HepG2 (cell line): ENCODE measurements at regions not wholly inside any gene's neighbourhood (a gene's known extent, or its start where the extent isn't known, plus 50 kb on each side); places are given as distances from the start of the nearest gene placed in this dataset.

Source experiments
- ATAC-seq: fragments of 200-7000 bp; cut with Tn5 transposase; 3 replicates; pipeline ENCODE4 v1.9.1; 2020; ENCODE audit warnings: mild to moderate bottlenecking, moderate library complexity
- BruUV-seq: library from RNA; stranded (reverse); fragments of 400-500 nt; replicated peaks from 2 replicates; lab custom pipeline; 2021; lab: Mats Ljungman, UMichigan
- CTCF ChIA-PET: fragments of 300-600 bp; formaldehyde crosslinking; extraction: SDS; loops from one replicate; lab custom pipeline; 2021; ENCODE audit warnings: low total read pairs, inconsistent platforms, low intra/inter-chr PET ratio; lab: Yijun Ruan, JAX
- POLR2A ChIA-PET: fragments of 350-600 bp; sonication (Branson Sonifier 250); formaldehyde crosslinking; loops from one replicate; lab custom pipeline; 2020; ENCODE audit warnings: antibody characterized with exemption, inconsistent platforms; lab: Yijun Ruan, JAX
- DNase-seq: peaks from one replicate; pipeline ENCODE4 v3.0.0-alpha.2; 2015; ENCODE audit warnings: low spot score
- FAIRE-seq: peaks from 3 replicates; lab custom pipeline; 2011; peaks lifted over from hg19 to GRCh38; lab: Jason Lieb, UNC
- H2AFZ ChIP-seq: one replicate; pipeline ENCODE4 v1.6.1; 2011; ENCODE audit warnings: low read length, inconsistent platforms
- H3K27ac ChIP-seq: fragments of 300-600 bp; 3 replicates; pipeline ENCODE4 v1.8.0; 2011; ENCODE audit warnings: mixed run types, mild to moderate bottlenecking, mixed read lengths, low read length, inconsistent platforms; ENCODE audit not compliant: insufficient read depth; ENCODE audit errors: extremely low read length
- H3K27me3 ChIP-seq, 2 experiments: fragments of 200-600 bp in 1 of 2; 2 replicates in 1 of 2; 3 replicates in 1 of 2; pipeline versions ENCODE4 v1.6.0 to v1.8.0; 2011; ENCODE audit warnings: low read length in 2 of 2, mild to moderate bottlenecking in 2 of 2, moderate library complexity in 2 of 2, inconsistent platforms in 1 of 2; ENCODE audit not compliant: insufficient read depth in 2 of 2, control insufficient read depth in 1 of 2
- H3K36me3 ChIP-seq, 2 experiments: fragments of 200-600 bp in 1 of 2; replicated peaks in 1 of 2; 2 replicates in 1 of 2; 3 replicates in 1 of 2; pipeline versions ENCODE4 v1.5.1 to v1.8.0; 2011; ENCODE audit warnings: low read length in 2 of 2, inconsistent platforms in 1 of 2; ENCODE audit not compliant: insufficient read depth in 2 of 2, control insufficient read depth in 1 of 2
- H3K4me1 ChIP-seq: 2 replicates; pipeline ENCODE4 v1.5.1; 2012; ENCODE audit warnings: low read length, inconsistent platforms; ENCODE audit not compliant: insufficient read depth
- H3K4me2 ChIP-seq: 2 replicates; pipeline ENCODE4 v1.6.0; 2011; ENCODE audit warnings: low read depth, low read length, inconsistent platforms
- H3K4me3 ChIP-seq, 3 experiments: fragments of 200-600 bp in 1 of 3; sonication (generic), shearing (Covaris generic) in 1 of 3; replicated peaks in 1 of 3; 2 replicates each; pipeline ENCODE4 v1.5.1; 2011 to 2016; ENCODE audit warnings: low read length in 3 of 3, inconsistent platforms in 2 of 3, low read depth in 2 of 3, mild to moderate bottlenecking in 2 of 3, control low read depth in 1 of 3, mixed read lengths in 1 of 3; ENCODE audit not compliant: insufficient read depth in 1 of 3
- H3K79me2 ChIP-seq: one replicate; pipeline ENCODE4 v1.6.1; 2011; ENCODE audit warnings: low read length, inconsistent platforms; ENCODE audit not compliant: insufficient read depth
- H3K9ac ChIP-seq: 2 replicates; pipeline ENCODE4 v1.6.0; 2011; ENCODE audit warnings: mild to moderate bottlenecking, low read depth, low read length, inconsistent platforms; ENCODE audit not compliant: insufficient read depth
- H3K9me3 ChIP-seq: 2 replicates; pipeline ENCODE4 v1.5.1; 2012; ENCODE audit warnings: mild to moderate bottlenecking, low read length
- H4K20me1 ChIP-seq: 2 replicates; pipeline ENCODE4 v1.6.0; 2011; ENCODE audit warnings: inconsistent platforms, mild to moderate bottlenecking, low read length, moderate library complexity; ENCODE audit not compliant: insufficient read depth
- ASH2L ChIP-seq: fragments of 300-600, 200-600 bp; sonication (generic); IDR thresholded peaks from 2 replicates; pipeline ENCODE4 v1.7.0; 2017; ENCODE audit warnings: low read depth, mild to moderate bottlenecking, moderate library complexity, mixed read lengths, low read length; ENCODE audit not compliant: insufficient read length
- MAFK ChIP-seq, 2 experiments: IDR thresholded peaks in 1 of 2; conservative IDR thresholded peaks in 1 of 2; 2 replicates each; pipeline ENCODE4 v1.6.1; 2011; ENCODE audit warnings: improper control_type of control experiment in 2 of 2, low read length in 2 of 2
- MED8 ChIP-seq: sonication (generic); formaldehyde crosslinking; IDR thresholded peaks from 2 replicates; pipeline ENCODE4 v1.8.1; 2023; ENCODE audit warnings: mild to moderate bottlenecking, missing genetic modification reagents; ENCODE audit not compliant: insufficient replicate concordance
- NRL ChIP-seq: sonication (generic); formaldehyde crosslinking; IDR thresholded peaks from 2 replicates; pipeline ENCODE4 v1.5.0; 2020; ENCODE audit warnings: missing genetic modification reagents, mild to moderate bottlenecking, moderate library complexity, borderline replicate concordance
- PPARG ChIP-seq: conservative IDR thresholded peaks from 2 replicates; pipeline ENCODE4 v1.6.1; 2016; ENCODE audit warnings: missing biosample characterization, missing genetic modification reagents
- SATB2 ChIP-seq: sonication (generic); formaldehyde crosslinking; IDR thresholded peaks from 2 replicates; pipeline ENCODE4 v1.5.0; 2020; ENCODE audit warnings: missing genetic modification reagents
- SCMH1 ChIP-seq: sonication (generic); formaldehyde crosslinking; IDR thresholded peaks from 2 replicates; pipeline ENCODE4 v1.9.0; 2021; ENCODE audit warnings: missing genetic modification reagents, mild to moderate bottlenecking, borderline replicate concordance
- SP4 ChIP-seq: sonication (generic); formaldehyde crosslinking; IDR thresholded peaks from 2 replicates; pipeline ENCODE4 v1.8.1; 2023; ENCODE audit warnings: mild to moderate bottlenecking, missing genetic modification reagents
- SUZ12 ChIP-seq: fragments of 150-350 bp; IDR thresholded peaks from 2 replicates; pipeline ENCODE4 v1.6.1; 2014; ENCODE audit warnings: low read depth, low read length
- TAF1 ChIP-seq: sonication (generic); formaldehyde crosslinking; IDR thresholded peaks from 2 replicates; pipeline ENCODE4 v1.4.0; 2020; ENCODE audit warnings: missing genetic modification reagents
- XBP1 ChIP-seq: sonication (generic); formaldehyde crosslinking; IDR thresholded peaks from 2 replicates; pipeline ENCODE4 v1.5.0; 2020; ENCODE audit warnings: missing genetic modification reagents
- XRCC5 ChIP-seq: fragments of 200-400 bp; formaldehyde crosslinking; optimal IDR thresholded peaks from 2 replicates; pipeline ENCODE3; 2017; ENCODE audit warnings: mild to moderate bottlenecking, low read length
- ZNF253 ChIP-seq: sonication (generic); formaldehyde crosslinking; IDR thresholded peaks from 2 replicates; pipeline ENCODE4 v1.8.0; 2022; ENCODE audit warnings: mild to moderate bottlenecking, missing genetic modification reagents, borderline replicate concordance
- ZNF530 ChIP-seq: sonication (generic); formaldehyde crosslinking; IDR thresholded peaks from 2 replicates; pipeline ENCODE4 v1.5.0; 2020; ENCODE audit warnings: low read depth, mild to moderate bottlenecking, missing genetic modification reagents
- ZNF75D ChIP-seq: sonication (generic); formaldehyde crosslinking; IDR thresholded peaks from 2 replicates; pipeline ENCODE4 v1.8.1; 2023; ENCODE audit warnings: missing genetic modification reagents, mild to moderate bottlenecking, borderline replicate concordance
- ZNF788 ChIP-seq: sonication (generic); formaldehyde crosslinking; IDR thresholded peaks from 2 replicates; pipeline ENCODE4 v1.5.0; 2020; ENCODE audit warnings: mild to moderate bottlenecking, missing genetic modification reagents, borderline replicate concordance
- in situ Hi-C: cut with HindIII; loops from 2 replicates; pipeline ENCODE4 v1.10.0; 2017; ENCODE audit warnings: low pct_unique_long_range_greater_than_20kb; ENCODE audit not compliant: extremely low pct_ligation_motif_present
- intact Hi-C: fragments of 100-400 bp; cut with micrococcal nuclease; formaldehyde crosslinking; loops from one replicate; pipeline ENCODE4 v1.10.0; 2022; ENCODE audit not compliant: unreplicated experiment
- TF ChIP-seq, protein P1 (sequence below): sonication (generic); formaldehyde crosslinking; IDR thresholded peaks from 2 replicates; pipeline ENCODE4 v1.4.0; 2020; ENCODE audit warnings: missing genetic modification reagents, borderline replicate concordance
- TF ChIP-seq, protein P2 (sequence below): sonication (generic); formaldehyde crosslinking; IDR thresholded peaks from 2 replicates; pipeline ENCODE4 v1.8.1; 2023; ENCODE audit warnings: mild to moderate bottlenecking, missing genetic modification reagents, borderline replicate concordance

DNA sequence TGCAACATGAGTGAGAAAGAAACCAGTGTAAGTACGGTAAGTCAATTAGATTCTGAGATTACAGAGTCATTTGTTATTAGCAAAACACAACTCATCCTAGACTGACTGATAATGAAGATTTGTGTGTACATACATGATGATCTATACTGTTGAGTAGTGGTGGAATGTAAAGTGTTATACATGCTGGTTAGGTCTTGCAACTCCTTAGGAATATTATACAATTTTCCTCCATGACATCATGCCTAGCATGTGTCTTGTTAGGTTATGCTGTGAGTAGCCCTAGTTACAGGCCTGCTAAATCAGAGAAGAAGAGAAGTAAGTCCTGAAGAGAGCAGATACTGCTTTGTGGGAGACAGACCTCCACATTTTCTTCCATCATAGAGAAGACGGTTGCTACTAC is 880.6 kb downstream of the LUZP2 start (continued):
- no peak for TF ChIP-seq ZNF788 (CRISPR knock-in tag)
- TF ChIP-seq ZNF530 (CRISPR knock-in tag), result no peak
- no peak for TF ChIP-seq XBP1 (CRISPR knock-in tag)
- TF ChIP-seq TAF1 (CRISPR knock-in tag), result no peak
- TF ChIP-seq MED8 (CRISPR knock-in tag), result no peak
- no peak for TF ChIP-seq PPARG (CRISPR knock-in tag)
- TF ChIP-seq MAFK (conservative IDR thresholded peaks at IDR 0.05 in 1 of 2, IDR thresholded peaks at IDR 0.05 in 1 of 2; ENCODE audit: low read length in 2 of 2), result no peak
- TF ChIP-seq, protein P1, sequence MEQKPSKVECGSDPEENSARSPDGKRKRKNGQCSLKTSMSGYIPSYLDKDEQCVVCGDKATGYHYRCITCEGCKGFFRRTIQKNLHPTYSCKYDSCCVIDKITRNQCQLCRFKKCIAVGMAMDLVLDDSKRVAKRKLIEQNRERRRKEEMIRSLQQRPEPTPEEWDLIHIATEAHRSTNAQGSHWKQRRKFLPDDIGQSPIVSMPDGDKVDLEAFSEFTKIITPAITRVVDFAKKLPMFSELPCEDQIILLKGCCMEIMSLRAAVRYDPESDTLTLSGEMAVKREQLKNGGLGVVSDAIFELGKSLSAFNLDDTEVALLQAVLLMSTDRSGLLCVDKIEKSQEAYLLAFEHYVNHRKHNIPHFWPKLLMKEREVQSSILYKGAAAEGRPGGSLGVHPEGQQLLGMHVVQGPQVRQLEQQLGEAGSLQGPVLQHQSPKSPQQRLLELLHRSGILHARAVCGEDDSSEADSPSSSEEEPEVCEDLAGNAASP (CRISPR knock-in tag), result no peak

DNA sequence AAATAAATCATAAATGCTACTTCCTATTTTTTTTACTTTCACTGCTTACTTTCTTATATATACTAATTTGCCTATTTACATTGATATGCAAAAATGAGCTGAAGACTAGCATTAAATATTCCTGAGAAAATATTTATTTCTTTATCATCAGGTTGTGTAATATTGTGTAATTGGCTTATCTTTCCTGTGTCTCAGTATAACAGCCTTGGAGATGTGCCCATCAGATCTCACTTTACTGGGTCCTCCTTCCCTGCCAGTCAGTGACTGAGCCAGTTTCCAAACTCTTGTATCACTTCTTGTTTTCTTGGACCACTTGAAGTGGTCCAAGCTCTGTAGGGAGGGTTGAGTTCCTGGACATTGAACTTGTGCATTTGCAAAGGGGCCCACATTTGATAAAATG is 900.0 kb downstream of the LUZP2 start:
- Histone ChIP-seq H3K36me3 (no peaks in the 10 kb centered on the region), H3K9me3 (no peaks in the 10 kb centered on the region), H2AFZ (no peak overlapping the region), H3K4me3 (no peak overlapping the region), H3K79me2 (no peaks in the 10 kb centered on the region), H3K27me3 (no peaks in the 10 kb centered on the region; a peak in 1 of 5 replicates), H4K20me1 (no peaks in the 10 kb centered on the region), H3K27ac (no peak overlapping the region), H3K9ac (no peak overlapping the region), H3K4me1 (no peaks in the 10 kb centered on the region), H3K4me2 (no peak overlapping the region)
- DNase-seq (no peak), ATAC-seq (no peak), FAIRE-seq (no peak)
- intact Hi-C loops (no loop called here), in situ Hi-C loops (no loop called here)
- no peak for TF ChIP-seq ASH2L
- TF ChIP-seq SATB2 (CRISPR knock-in tag), result no peak
- no peak for TF ChIP-seq ZNF75D (CRISPR knock-in tag)
- TF ChIP-seq SUZ12, result no peak
- no peak for TF ChIP-seq SCMH1 (CRISPR knock-in tag)
- TF ChIP-seq NRL (CRISPR knock-in tag), result no peak
- TF ChIP-seq XRCC5, result no peak
- TF ChIP-seq, protein P2, sequence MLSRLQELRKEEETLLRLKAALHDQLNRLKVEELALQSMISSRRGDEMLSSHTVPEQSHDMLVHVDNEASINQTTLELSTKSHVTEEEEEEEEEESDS (CRISPR knock-in tag), result no peak
- no peak for TF ChIP-seq ZNF253 (CRISPR knock-in tag)
- TF ChIP-seq SP4 (CRISPR knock-in tag), result no peak
- CTCF ChIA-PET, result no interaction called here
- POLR2A ChIA-PET, result no interaction called here
- BruUV-seq, result no TSS peak
